GM19463 (cell line): ENCODE measurements at regions not wholly inside any gene's neighbourhood (a gene's known extent, or its start where the extent isn't known, plus 50 kb on each side); places are given as distances from the start of the nearest gene placed in this dataset.

Source experiments
- ATAC-seq: cut with Tn5 transposase; IDR thresholded peaks from one replicate; pipeline ENCODE4 v1.9.1; 2021; ENCODE audit warnings: mild to moderate bottlenecking, moderate library complexity; ENCODE audit not compliant: unreplicated experiment

DNA sequence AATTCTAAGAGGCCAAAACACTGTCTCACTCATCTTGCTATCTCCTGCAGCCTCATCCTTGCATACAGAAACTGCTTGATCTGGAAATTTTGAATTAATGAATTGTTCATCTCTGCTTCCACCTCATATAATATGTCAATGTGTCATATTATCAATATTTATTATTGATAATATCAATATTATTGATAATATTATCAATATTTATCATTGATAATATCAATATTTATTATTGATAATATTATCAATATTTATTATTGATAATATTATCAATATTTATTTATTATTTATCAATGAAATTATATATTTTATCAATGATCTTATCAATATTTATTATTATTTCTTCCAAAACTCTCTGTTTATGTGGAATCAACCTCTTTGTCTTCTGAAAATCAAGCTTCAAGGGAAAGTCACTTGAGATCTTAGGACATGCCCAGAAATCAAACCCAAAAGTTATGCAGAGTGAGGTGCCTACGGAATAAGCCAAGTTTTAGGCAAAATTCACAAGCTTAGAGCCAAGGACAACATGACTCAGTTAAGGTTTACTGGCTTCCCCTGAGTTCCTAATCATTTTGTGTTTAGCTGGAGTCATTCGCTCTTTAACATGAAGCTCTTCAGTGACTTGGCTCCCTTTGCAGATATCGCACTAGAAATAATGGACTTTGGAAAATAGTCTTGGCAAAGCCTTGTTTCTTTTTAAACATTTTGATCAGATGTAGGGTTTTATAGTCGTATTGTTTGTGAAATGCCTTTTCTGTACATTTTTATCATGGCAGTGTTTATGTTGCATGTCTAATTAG is 297.1 kb upstream of the RARB start:
- no peak for ATAC-seq

DNA sequence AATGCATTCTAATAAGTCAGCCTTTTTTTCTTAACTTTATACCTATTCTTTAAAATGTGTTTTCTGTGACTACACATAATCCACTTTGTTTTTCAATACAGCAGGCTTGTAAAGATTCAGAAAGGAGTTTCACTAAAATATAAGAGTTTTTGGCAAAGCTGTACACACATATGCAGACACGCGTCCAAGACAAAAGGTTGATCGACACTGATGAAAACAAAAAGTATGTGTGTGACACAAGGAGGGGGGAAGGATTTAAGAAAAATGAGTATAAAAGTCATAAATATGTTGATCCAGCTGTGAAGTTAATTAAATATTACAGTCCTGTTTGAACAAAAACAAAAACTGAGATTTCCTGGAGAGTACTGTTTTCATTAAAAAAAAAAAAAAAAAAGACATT is 294.5 kb upstream of the RARB start:
- no peak for ATAC-seq

DNA sequence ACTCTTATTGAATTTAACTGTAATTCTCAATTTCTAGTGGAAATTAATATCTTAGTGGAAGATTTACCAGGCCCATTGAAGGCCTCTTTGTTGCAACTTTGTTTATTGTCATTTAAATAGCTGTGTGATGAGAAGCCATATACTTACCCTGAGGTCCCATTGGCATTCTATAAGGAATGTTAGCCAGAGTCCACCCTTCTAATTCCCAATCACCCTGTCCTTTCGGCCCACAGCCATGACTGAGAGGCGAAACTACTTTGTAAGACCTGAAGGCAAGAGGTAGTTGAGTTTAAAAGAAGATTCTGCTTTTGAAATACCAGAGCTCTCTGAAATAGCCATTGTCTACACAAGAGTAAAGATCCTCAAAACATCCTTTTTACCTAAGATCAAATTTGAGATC is 290.5 kb upstream of the RARB start:
- no peak for ATAC-seq

DNA sequence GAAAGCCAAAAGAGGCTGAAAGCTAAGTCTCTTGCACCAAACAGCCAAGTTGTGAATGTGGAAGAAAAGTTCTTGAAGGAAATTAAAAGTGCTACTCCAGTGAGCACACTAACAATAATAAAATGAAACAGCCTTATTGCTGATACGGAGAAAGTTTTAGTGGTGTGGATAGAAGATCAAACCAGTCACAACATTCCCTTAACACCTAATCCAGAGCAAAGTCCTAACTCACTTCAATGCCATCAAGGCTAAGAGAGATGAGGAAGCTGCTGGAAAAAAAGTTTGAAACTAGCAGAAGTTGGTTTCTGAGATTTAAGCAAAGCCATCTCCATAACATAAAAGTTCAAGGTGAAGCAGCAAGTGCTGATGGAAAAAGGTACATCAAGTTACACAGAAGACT is 288.8 kb upstream of the RARB start:
- ATAC-seq, result no peak

DNA sequence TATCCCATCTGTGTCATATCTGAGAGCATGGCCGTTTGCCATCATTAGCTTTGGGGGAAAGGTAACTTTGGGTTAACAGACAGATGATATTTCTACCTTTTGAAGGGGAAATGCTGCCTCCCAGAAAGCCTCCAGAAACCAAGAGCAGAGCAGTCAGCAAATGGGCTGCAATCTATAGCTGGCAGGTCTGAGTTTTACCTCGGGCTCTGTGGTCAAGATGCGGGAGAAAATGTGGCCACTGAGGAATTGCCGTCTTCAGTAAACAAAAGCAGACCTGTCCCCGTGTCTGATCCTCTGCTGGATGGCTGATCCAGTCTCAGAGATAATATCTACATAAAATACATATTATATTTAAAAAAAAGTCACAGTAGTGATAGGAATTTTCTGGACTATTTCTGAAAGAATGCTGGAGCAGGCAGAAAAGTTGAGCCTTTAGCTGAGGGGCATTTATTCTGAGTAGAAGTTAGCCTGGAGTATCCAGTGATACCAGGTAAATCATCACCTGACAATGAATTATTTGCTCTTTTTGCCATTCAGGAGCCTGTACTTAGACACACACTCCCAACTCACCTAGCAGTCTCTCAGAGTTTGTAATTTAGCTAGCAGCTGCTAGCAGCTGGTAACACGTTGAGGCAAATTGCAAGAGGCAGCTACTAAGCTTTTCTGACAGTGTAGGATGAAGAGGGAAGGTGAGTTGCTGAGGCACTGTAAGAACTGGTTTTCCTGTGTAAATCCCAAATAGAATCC is 285.3 kb upstream of the RARB start:
- no peak for ATAC-seq

DNA sequence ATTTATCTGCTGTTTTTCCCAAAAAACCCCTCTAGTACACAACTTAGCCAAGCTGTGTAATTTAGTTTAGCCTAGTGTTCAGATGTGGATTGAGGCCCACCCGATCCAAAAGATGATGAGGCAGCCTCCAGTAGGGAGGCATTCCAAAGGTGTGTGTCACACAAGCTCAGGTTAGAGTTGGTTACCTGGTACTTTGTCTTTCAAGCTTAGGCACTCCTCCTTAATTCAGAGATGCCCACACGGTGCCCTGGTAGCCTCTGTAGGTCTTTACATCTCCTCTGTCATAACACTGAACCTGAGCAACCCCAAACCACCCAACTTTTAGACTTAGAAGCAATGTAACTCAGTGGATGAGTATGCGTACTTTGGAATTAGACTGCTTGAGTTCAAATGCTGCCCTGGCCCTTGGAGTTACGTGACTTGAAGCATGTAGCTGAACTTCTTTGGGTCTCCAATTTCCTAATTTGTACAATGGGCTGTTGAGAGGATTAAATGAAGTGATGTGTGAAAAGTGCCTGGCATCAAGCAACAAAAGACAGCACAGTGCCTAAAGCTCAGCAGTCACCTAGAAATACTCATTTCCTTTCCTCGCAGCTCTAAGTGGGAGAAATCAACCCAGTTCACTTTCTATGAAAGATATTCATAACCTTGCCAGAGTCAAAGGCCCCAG is 284.6 kb upstream of the RARB start:
- no peak for ATAC-seq

DNA sequence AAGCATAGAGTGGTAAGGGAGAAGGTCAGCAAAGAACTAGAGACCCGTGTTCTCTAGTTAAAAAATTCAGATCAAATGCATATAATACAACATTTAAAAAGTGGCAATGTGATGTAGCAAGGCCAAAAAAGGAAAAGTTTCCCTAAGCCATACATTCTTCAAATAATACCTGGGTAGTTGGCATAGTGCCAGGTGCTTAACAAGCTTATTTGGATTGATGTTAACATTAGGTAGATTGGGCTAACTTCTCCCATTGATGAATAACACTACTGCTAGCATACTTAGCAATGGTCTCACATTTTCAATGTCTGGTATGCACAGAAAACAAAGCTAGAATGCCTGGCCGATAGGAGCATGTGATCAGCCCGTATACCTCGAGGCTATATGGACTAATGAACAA is 283.6 kb upstream of the RARB start:
- ATAC-seq, result no peak

DNA sequence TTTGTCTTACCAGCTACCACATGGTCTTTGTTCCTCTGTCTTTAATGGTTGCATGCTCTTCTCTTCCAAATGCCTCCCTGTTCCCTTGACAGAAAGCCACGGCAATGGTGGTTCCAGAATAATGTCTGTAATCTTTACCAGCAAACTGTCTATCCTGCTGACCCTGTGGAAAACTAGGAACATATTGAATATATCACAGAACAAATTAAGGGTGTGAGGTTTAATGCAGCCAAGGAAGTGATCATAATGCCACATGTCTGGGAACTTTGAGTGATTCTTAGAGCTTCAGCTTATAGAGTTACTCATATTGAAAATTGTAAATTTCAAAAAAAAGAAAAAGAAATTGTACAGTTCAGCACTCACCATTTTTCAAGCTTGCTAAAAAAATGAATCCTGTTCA is 282.9 kb upstream of the RARB start:
- ATAC-seq, result no peak

DNA sequence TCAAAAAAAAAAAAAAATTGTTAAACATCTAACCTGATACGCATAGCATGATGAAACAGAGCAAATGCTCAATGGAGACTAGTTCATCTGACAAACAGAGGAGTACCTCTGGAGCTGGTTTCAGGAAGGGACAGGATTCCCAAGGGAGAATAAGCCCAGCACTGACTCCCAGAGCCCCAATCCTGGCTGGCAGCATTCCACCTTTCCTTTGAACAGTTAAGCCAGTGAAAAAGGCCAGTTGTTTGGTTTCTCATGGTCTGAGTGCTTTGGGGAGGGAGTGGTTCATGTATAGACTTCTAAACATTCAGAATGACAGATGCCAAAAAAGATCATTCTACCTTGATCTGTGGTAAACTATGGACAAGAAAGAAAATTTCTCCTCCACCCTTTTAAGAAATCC is 277.9 kb upstream of the RARB start:
- no peak for ATAC-seq

DNA sequence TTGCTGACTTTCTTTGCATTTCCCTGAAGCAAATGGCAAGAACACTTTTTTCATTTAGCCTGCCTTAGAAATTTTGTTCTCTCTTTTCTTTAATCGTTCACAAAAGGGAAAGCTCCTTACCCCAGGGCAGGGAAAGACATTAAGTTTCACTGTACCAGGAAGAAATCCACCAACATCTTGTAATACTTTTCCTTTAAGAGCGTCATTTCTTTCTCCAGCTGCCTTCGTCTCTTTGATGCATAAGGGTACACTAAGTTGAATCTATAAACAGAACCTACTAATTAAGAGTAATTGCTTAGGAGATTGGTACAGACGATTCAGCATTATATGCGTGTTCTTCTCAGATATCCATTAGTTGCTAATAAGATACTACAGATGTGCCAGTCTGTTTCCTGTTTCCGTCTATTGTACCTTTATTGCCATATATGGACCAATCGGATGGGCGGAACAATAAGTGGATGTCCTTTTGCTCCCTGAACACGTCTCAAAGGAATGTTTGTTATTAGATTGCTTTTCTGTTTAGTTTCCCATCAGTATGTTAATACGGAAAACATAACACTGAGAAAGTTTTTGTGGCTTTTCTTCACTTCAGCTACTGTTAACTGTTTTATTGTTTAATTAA is 276.7 kb upstream of the RARB start:
- ATAC-seq, result no peak

DNA sequence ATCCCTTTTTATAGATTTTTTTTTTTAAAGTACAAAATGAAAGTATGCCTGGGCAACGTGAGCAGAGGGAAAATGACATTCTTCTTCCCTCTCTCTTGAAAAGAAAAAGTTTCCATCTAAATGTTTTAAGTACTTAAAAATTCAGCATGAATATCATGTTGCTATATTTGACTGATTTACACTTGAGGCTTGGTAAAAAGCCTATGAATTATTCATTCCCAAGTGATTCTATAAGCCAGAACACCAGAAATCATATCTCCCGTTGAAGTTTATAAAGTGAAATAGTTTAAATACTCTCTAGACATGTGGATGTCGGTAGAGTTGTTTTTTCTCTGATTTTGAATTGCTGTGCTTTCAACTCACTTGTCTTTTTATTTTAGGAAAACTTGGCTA is 276.2 kb upstream of the RARB start:
- ATAC-seq, result no peak

DNA sequence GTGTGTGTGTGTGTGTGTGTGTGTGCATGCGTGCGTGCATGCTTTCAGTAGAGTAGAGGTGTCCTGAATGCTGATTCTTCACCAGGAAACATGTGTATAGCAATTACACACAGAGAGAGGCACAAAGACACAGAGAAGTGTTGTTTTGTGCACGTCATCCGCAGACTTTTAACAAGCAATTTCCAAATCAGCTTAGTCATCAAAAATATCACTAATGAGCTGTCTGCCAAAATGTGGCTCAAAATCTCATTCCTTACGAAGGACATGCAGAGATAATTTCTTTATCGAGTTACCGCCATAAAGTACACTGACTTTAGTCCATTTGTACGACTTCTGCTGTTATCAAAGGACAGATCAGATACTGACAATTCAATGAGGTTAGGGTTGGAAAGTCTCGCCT is 274.9 kb upstream of the RARB start:
- ATAC-seq, result no peak

DNA sequence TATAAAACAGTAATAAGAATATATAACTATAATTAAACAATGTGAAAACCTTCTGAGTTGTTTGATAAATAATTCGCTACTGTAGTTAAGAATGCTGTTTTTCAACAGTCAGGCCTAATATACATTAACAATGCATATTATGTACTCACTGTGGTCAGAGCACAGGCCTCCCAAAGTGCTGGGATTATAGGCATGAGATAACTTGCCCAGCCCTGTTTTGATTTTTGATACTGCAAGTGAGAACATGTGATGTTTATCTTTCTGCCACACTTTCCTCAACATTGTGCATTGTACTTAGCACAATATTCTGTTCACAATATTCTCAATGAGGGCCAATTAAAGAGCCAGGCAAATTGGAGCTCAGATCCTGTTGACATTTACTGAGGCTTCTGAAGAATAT is 274.5 kb upstream of the RARB start:
- ATAC-seq, result no peak

DNA sequence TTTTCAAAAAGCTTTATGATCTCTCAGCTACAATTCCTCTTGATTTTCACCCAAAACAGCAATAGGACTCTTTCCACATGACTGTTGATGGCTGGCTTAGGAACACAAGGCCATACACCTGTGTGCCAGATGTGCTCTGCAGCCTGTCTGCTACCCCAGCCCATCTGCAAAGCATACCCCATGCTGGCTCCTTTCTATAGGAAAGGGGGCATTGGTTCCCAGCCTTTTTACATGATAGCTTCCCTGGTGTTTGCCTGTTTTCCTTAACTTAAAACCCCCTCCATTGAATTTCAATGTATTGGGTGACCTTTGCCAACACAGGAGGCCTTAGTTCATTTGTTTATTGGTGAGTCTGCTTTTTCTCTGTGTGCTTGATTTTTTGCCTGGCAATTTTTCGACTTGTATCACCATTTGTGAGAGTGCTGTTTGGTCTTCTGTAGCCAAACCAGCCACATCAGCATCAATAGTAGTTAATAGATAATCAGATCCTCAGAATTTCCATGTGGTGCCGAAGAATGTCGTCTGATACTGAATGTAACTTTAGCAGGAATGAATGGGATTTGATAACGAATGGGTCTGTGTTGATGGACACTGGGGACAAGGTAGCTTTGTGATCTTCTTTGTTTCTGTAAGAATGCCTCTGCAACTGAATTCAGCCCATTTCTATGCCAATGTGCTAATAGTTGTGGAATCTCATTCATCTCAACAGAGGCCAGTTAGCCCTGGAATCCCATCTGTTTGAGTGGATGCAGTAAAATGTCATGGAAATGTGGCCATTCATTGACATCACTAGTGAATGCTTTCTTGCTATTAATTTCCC is 272.2 kb upstream of the RARB start:
- ATAC-seq, result no peak

DNA sequence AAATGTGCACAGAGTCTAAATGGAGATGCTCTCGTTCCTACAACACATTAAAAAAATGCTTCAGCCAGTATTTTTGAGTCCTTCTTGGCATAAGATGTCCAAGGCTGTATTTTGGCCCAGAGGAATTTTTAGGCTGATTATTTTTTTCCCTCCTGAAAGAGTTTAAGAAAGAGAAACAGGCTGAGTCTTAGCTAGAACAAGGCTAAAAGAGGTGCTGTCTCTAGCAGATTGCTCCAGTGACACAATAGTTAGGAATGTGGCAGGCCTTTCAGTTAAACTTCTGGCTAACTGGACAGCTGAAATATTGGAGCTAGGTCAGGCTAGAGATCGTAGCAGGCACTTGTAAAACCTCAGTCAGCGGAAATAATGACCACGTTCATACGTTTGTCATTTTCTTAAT is 271.4 kb upstream of the RARB start:
- no peak for ATAC-seq

DNA sequence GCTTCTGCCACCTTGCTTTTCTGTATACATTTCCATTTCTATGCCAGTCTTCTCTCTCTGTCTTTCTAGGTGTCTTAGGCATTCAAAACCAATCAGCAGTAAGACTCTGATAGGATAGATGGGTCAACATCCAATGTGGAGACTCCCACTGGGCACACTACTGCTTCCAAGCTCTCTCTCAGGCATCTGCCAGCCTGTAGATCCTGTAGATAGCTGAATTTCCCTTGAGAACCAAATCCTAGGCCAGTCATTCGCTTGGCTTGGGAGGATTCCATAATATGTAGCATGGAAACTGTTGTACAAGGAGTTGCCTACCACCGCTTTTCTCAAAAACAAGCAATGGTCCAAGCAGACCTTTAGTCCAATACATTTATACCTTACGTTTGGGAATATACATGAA is 262.8 kb upstream of the RARB start:
- no peak for ATAC-seq

DNA sequence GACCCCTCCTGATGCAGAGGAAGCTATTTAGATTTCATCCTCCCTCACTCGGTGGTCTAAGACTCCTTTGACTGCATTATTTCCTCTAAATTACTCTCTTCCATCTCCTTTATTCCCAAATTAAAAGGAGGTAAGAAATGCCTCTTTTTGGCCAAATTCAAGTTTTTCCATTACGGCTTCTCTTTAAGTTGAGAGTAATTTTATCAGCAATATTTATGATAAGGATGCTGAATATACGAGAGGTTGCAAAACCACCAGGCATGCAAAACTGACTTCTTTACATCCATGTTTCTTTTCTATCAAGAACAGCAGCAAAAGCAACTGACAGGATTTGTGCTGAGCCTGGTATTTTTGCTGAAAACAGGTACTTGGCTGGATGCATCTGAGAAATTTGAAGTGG is 262.0 kb upstream of the RARB start:
- ATAC-seq, result no peak

DNA sequence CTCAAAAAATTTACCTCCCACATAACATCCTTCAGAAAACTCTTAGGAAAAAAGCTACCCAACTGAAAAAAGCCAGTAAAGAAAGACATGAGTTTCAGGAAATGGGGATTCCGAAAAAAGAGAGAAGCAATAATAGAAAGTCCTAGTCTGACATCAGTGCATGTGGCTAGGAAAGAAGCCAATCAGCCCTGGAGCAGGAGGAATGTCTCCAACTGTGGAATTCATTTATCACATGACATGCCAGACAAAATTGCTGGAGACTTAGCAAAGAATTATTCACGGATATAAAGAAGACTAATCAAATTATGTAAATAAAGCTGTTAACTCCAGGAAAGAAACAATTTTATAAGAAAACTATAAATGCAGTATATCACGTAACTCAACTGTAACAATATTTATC is 258.9 kb upstream of the RARB start:
- ATAC-seq, result no peak

DNA sequence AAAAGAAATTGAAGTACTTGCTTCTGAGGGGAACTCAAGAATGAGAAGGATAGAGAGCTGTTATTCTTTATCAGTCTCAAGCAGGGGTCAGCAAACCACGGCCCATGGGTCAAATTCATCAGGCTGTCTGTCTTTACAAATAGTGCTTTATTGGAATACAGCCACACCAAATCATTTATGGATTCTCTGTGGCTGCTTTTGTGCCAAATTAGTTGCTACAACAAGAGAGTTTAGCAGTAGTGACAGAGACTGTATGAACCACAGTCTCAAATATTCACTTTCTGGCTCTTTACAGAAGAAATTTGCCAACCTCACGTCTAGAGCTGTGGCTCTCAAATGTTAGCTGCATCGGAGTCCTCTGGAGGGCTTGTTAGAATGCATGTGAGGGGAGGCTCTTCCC is 258.0 kb upstream of the RARB start:
- ATAC-seq, result no peak

DNA sequence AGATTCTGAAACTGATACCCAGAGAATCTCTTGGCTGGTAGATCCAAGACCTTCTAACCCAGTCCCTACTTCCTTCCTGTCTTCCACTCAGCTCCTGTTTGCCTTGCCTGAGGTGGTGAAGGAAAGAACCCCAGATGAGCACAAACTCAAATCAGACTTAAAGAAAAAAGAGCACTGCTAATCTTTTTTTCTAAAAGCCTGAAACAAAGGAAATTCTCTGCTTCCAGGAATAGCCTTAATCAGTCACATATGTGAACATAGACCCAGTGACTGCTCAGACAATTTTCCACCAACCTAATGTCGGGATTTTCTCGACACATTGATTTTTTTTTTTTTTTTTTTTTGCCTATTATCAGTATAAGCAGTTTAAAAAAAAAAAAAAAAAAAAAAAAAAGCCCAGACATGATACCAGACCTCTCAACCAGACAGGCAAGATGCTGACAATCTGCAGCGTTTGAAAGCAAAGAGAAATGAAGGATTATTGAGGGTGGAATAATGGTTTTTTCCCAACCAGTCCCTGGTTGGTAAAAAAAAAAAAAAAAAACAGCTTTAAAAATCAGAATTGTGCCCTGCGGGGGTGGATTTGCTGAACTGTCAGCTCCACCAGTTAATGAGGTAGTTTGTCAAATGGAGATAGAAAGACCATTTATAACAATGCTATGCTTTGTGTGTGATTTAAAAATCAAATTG is 256.8 kb upstream of the RARB start:
- ATAC-seq, result no peak
